AG09309 (cell line): ENCODE measurements at regions not wholly inside any gene's neighbourhood (a gene's known extent, or its start where the extent isn't known, plus 50 kb on each side); places are given as distances from the start of the nearest gene placed in this dataset.
"Not testable (repeated sequence)": the region's sequence is repeated elsewhere in the genome, so short reads cannot be mapped to it uniquely, and the experiment has no call there.

Experiments used
- DNase-seq: peaks from one replicate; pipeline ENCODE4 v3.0.0-alpha.2; 2010; ENCODE audit warnings: low read depth
- H3K4me3 ChIP-seq: 2 replicates; pipeline ENCODE4 v1.5.1; 2011; ENCODE audit warnings: mild to moderate bottlenecking, low read depth, low read length, moderate library complexity; ENCODE audit not compliant: control insufficient read depth
- TF ChIP-seq, protein P1 (sequence below): IDR thresholded peaks from 2 replicates; pipeline ENCODE4 v1.5.1; 2011; ENCODE audit warnings: mild to moderate bottlenecking, low read depth, low read length, inconsistent platforms; ENCODE audit not compliant: insufficient read depth, control insufficient read depth; ENCODE audit errors: missing control alignments

- no peak overlapping the region for H3K4me3 ChIP-seq
- DNase-seq, result no peak
- TF ChIP-seq, protein P1, sequence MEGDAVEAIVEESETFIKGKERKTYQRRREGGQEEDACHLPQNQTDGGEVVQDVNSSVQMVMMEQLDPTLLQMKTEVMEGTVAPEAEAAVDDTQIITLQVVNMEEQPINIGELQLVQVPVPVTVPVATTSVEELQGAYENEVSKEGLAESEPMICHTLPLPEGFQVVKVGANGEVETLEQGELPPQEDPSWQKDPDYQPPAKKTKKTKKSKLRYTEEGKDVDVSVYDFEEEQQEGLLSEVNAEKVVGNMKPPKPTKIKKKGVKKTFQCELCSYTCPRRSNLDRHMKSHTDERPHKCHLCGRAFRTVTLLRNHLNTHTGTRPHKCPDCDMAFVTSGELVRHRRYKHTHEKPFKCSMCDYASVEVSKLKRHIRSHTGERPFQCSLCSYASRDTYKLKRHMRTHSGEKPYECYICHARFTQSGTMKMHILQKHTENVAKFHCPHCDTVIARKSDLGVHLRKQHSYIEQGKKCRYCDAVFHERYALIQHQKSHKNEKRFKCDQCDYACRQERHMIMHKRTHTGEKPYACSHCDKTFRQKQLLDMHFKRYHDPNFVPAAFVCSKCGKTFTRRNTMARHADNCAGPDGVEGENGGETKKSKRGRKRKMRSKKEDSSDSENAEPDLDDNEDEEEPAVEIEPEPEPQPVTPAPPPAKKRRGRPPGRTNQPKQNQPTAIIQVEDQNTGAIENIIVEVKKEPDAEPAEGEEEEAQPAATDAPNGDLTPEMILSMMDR, result no peak
Observed at GRCh38 chr4:132085105-132085504, 1064.0 kb upstream of the PCDH10 start.

DNA sequence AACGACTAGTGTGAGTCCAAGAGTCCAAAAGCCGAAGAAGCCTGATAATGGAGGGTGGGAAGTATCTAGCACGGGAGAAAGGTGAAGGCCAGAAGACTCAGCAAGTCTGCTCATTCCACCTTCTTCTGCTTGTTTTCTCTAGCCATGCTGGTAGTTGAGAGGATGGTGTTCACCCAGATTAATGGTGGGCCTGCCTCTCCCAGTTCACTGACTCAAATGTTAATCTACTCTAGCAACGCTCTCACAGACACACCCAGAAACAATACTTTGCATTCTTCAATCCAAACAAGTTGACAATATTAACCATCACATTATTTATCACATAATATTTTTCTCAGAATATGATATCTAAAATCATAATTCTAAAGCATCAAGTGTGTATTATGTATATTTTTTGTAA is 1055.1 kb upstream of the PCDH10 start:
- DNase-seq, result no peak
- H3K4me3 ChIP-seq, result no peak overlapping the region
- TF ChIP-seq, protein P1, result no peak

DNA sequence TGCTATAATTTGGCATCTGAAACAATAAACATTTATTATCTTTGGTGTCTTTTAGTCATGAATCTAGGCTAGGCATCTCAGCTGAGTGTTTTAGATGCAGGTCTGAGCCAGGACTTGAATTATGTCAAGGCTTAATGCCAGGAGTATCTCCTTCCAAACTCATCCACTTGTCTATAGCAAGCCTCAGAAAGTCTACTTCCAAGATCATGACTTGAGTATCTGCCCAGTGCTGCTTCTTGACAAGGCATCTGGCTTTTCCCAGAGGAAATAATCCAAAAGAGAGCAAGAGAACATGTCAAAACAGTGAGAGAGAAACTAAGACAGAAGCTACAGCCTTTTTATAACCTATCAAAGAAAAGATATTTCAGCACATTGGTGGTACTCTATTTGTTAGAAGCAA is 1052.1 kb upstream of the PCDH10 start:
- TF ChIP-seq, protein P1, result no peak

DNA sequence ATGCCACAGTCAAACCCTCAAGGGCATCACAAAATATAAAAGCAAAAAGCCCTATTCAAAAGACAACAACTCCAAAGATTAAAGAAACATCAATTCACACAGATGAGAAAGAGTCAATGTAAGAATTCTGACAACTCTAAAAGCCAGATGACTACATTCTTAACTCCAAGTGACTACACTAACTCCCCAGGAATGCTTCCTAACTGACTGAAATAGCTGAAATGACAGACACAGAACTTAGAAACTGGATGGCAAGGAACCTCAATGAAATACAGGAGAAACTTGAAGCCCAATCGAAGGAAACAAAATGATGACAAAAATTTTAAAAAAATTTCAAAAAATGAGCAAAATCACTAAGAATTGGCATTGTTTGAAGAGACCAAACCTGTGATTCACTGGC is 1047.6 kb upstream of the PCDH10 start:
- no peak for DNase-seq
- TF ChIP-seq, protein P1, result no peak

More for the DNA sequence above, 1052.1 kb upstream of the PCDH10 start:
- DNase-seq, result no peak
- H3K4me3 ChIP-seq, result no peak overlapping the region

GRCh38 chr4:132108784-132109183 is 1040.3 kb upstream of the PCDH10 start:
- TF ChIP-seq, protein P1, result no peak
- DNase-seq, result no peak
- H3K4me3 ChIP-seq, result no peak overlapping the region

More for the DNA sequence above, 1047.6 kb upstream of the PCDH10 start:
- H3K4me3 ChIP-seq, result no peak overlapping the region

GRCh38 chr4:132114885-132115284 is 1034.2 kb upstream of the PCDH10 start:
- H3K4me3 ChIP-seq, result no peak overlapping the region
- DNase-seq, result no peak
- TF ChIP-seq, protein P1, result no peak

DNA sequence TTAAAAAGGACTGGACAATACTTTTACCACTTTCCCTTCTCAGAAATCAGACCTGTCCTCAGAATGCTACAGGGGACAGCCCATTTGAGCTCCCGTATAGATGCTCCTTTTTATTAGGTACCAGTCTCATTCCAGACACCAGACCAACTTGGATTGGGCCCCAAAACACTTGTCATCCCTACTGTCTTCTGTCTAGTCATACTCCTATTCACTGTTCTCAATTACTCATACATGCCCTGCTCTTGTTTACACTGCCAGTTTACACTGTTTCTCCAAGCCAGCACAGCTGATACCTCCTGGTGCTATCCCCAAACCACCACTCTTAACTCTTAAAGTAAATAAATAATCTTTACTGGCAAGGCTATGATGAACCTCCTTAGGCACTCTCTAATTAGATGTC is 1026.4 kb upstream of the PCDH10 start:
- not testable (repeated sequence) for DNase-seq, H3K4me3 ChIP-seq
